Adipocyte (in vitro differentiated cells): ENCODE measurements at regions not wholly inside any gene's neighbourhood (a gene's known extent, or its start where the extent isn't known, plus 50 kb on each side); places are given as distances from the start of the nearest gene placed in this dataset.
"Not testable (repeated sequence)": the region's sequence is repeated elsewhere in the genome, so short reads cannot be mapped to it uniquely, and the experiment has no call there.

Experiments
- DNase-seq: peaks from one replicate; pipeline ENCODE4 v3.0.0-alpha.2; 2015; ENCODE audit warnings: low read depth
- H3K27me3 ChIP-seq: replicated peaks from 2 replicates; pipeline ENCODE4 v1.7.0; 2013; ENCODE audit warnings: mild to moderate bottlenecking, low read length, moderate library complexity; ENCODE audit not compliant: control insufficient read depth, insufficient read depth
- H3K36me3 ChIP-seq: 2 replicates; pipeline ENCODE4 v1.7.0; 2013; ENCODE audit warnings: low read length, mild to moderate bottlenecking, moderate library complexity; ENCODE audit not compliant: control insufficient read depth, insufficient read depth, severe bottlenecking
- H3K4me1 ChIP-seq: 2 replicates; pipeline ENCODE4 v1.7.0; 2013; ENCODE audit warnings: mild to moderate bottlenecking, low read length, moderate library complexity; ENCODE audit not compliant: control insufficient read depth, insufficient read depth
- H3K4me3 ChIP-seq: 2 replicates; pipeline ENCODE4 v1.7.0; 2013; ENCODE audit warnings: mild to moderate bottlenecking, low read length, moderate library complexity
- H3K9ac ChIP-seq: 2 replicates; pipeline ENCODE4 v1.7.0; 2013; ENCODE audit warnings: mild to moderate bottlenecking, low read length, moderate library complexity
- H3K9me3 ChIP-seq: 2 replicates; pipeline ENCODE4 v1.7.0; 2013; ENCODE audit warnings: mild to moderate bottlenecking, low read length, moderate library complexity; ENCODE audit not compliant: control insufficient read depth

- H3K9ac ChIP-seq, H3K36me3 ChIP-seq, H3K27me3 ChIP-seq, H3K4me3 ChIP-seq, H3K9me3 ChIP-seq, H3K4me1 ChIP-seq, DNase-seq: not testable (repeated sequence)
Observed at GRCh38 chr15:30688684-30689083, 62.8 kb downstream of the ARHGAP11B start.

- H3K4me3 ChIP-seq, DNase-seq, H3K9me3 ChIP-seq, H3K36me3 ChIP-seq, H3K9ac ChIP-seq, H3K27me3 ChIP-seq, H3K4me1 ChIP-seq: not testable (repeated sequence)
Observed at GRCh38 chr15:30690153-30690552, 64.2 kb downstream of the ARHGAP11B start.

- H3K27me3 ChIP-seq, H3K36me3 ChIP-seq, H3K9me3 ChIP-seq, H3K9ac ChIP-seq, H3K4me3 ChIP-seq, H3K4me1 ChIP-seq, DNase-seq: not testable (repeated sequence)
Observed at GRCh38 chr15:30695811-30696210, 69.9 kb downstream of the ARHGAP11B start.

- H3K4me3 ChIP-seq, H3K36me3 ChIP-seq, H3K27me3 ChIP-seq, H3K4me1 ChIP-seq, DNase-seq, H3K9ac ChIP-seq, H3K9me3 ChIP-seq: not testable (repeated sequence)
Observed at GRCh38 chr15:30696439-30697314, 70.7 kb downstream of the ARHGAP11B start.

- H3K4me1 ChIP-seq, H3K4me3 ChIP-seq, H3K9ac ChIP-seq, H3K36me3 ChIP-seq, DNase-seq, H3K27me3 ChIP-seq, H3K9me3 ChIP-seq: not testable (repeated sequence)
Observed at GRCh38 chr15:30697315-30697685, 71.4 kb downstream of the ARHGAP11B start.

GRCh38 chr15:30700006-30700597 is 74.2 kb downstream of the ARHGAP11B start:
- H3K9ac ChIP-seq, H3K36me3 ChIP-seq, H3K4me3 ChIP-seq, H3K27me3 ChIP-seq, H3K9me3 ChIP-seq, H3K4me1 ChIP-seq, DNase-seq: not testable (repeated sequence)

GRCh38 chr15:30707976-30708685 is 82.2 kb downstream of the ARHGAP11B start:
- H3K4me3 ChIP-seq, H3K27me3 ChIP-seq, H3K4me1 ChIP-seq, DNase-seq, H3K9ac ChIP-seq, H3K36me3 ChIP-seq, H3K9me3 ChIP-seq: not testable (repeated sequence)

- H3K9ac ChIP-seq, H3K4me1 ChIP-seq, H3K4me3 ChIP-seq, H3K36me3 ChIP-seq, H3K9me3 ChIP-seq, H3K27me3 ChIP-seq, DNase-seq: not testable (repeated sequence)
Observed at GRCh38 chr15:30708809-30709208, 82.9 kb downstream of the ARHGAP11B start.

GRCh38 chr15:30718038-30718643 is 92.2 kb downstream of the ARHGAP11B start:
- H3K4me3 ChIP-seq, H3K36me3 ChIP-seq, H3K4me1 ChIP-seq, DNase-seq, H3K9me3 ChIP-seq, H3K27me3 ChIP-seq, H3K9ac ChIP-seq: not testable (repeated sequence)

- H3K4me3 ChIP-seq = not testable (repeated sequence)
Observed at GRCh38 chr15:30719363-30719762, 93.4 kb downstream of the ARHGAP11B start.

GRCh38 chr15:30720825-30721224 is 94.9 kb downstream of the ARHGAP11B start:
- DNase-seq, H3K27me3 ChIP-seq, H3K9me3 ChIP-seq, H3K9ac ChIP-seq, H3K4me3 ChIP-seq, H3K4me1 ChIP-seq, H3K36me3 ChIP-seq: not testable (repeated sequence)

More at GRCh38 chr15:30719363-30719762, 93.4 kb downstream of the ARHGAP11B start:
- DNase-seq, H3K36me3 ChIP-seq, H3K4me1 ChIP-seq, H3K27me3 ChIP-seq, H3K9me3 ChIP-seq, H3K9ac ChIP-seq: not testable (repeated sequence)
